ENCODE measurements at regions not wholly inside any gene's neighbourhood (a gene's known extent, or its start where the extent isn't known, plus 50 kb on each side); places are given as distances from the start of the nearest gene placed in this dataset.
"Not testable (repeated sequence)": the region's sequence is repeated elsewhere in the genome, so short reads cannot be mapped to it uniquely, and the experiment has no call there.

- H3K79me2 ChIP-seq (ENCODE audit: control insufficient read depth, insufficient read depth, low read length, unreplicated experiment) = no peaks in the 10 kb centered on the region
- H3K27ac ChIP-seq (ENCODE audit: low read depth, low read length) = no peak overlapping the region
- H2AFZ ChIP-seq (ENCODE audit: low read length, unreplicated experiment) = no peak overlapping the region
- peaks cover 9% of the 10 kb centered on the region for H3K4me1 ChIP-seq (ENCODE audit: control insufficient read depth, insufficient read depth, low read length, unreplicated experiment)
- H3K36me3 ChIP-seq (ENCODE audit: insufficient read depth, low read length) = no peaks in the 10 kb centered on the region
- no peak overlapping the region for H3K4me3 ChIP-seq (ENCODE audit: low read depth, low read length)
- H3K27me3 ChIP-seq (ENCODE audit: insufficient read depth, low read length) = no peaks in the 10 kb centered on the region
These were observed 89.1 kb upstream of the NEGR1 start for GRCh38 chr1:72371259-72372035.

DNA sequence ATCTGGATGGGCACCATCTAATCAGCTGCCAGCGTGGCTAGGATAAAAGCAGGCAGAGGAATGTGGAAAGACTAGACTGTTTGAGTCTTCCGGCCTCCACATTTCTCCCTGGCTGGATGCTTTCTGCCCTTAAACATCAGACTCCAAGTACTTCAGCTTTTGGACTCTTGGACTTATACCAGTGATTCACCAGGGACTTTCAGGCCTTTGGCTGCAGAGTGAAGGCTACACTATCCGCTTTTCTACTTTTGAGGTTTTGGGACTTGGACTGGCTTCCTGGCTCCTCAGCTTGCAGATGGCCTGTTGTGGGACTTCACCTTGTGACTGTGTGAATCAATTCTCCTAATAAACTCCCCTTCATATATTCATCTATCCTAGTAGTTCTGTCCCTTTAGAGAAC is 88.5 kb upstream of the NEGR1 start:
- not testable (repeated sequence) for H3K4me3 ChIP-seq (ENCODE audit: low read depth, low read length); H3K79me2 ChIP-seq (ENCODE audit: control insufficient read depth, insufficient read depth, low read length, unreplicated experiment); H3K27ac ChIP-seq (ENCODE audit: low read depth, low read length); H3K36me3 ChIP-seq (ENCODE audit: insufficient read depth, low read length); H2AFZ ChIP-seq (ENCODE audit: low read length, unreplicated experiment); H3K27me3 ChIP-seq (ENCODE audit: insufficient read depth, low read length)
- H3K4me1 ChIP-seq (ENCODE audit: control insufficient read depth, insufficient read depth, low read length, unreplicated experiment) = peaks cover 12% of the 10 kb centered on the region

- Histone ChIP-seq H3K27ac (ENCODE audit: low read depth, low read length) (no peak overlapping the region), H3K79me2 (ENCODE audit: control insufficient read depth, insufficient read depth, low read length, unreplicated experiment) (no peaks in the 10 kb centered on the region), H3K4me3 (ENCODE audit: low read depth, low read length) (peak overlapping the region; percentile 23; the same call in 1 of the 2 replicates), H2AFZ (ENCODE audit: low read length, unreplicated experiment) (peak overlapping the region; percentile 56), H3K36me3 (ENCODE audit: insufficient read depth, low read length) (no peaks in the 10 kb centered on the region), H3K27me3 (ENCODE audit: insufficient read depth, low read length) (no peaks in the 10 kb centered on the region), H3K4me1 (ENCODE audit: control insufficient read depth, insufficient read depth, low read length, unreplicated experiment) (peaks cover 12% of the 10 kb centered on the region)
These were observed 86.9 kb upstream of the NEGR1 start for GRCh38 chr1:72369069-72369757.

DNA sequence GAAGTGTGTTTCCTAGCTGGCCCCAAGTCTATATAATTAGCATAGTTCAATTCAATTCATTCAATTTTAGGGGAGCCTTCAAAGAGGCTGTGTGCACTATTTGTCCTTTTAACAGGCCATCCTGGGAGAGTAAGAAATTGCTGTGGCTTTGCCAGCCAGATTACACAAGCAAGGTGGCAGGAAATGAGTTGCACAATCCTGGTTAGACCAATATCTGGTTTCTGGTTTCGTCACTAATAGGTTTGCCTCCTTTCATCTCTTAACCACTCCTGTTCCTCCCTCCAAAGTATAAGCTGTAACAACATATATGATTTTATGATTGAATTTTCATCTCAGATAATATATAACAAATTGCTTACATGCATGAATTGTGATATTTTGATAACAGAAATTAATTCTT is 84.1 kb upstream of the NEGR1 start:
- H3K4me1 ChIP-seq (ENCODE audit: control insufficient read depth, insufficient read depth, low read length, unreplicated experiment) = peaks cover 12% of the 10 kb centered on the region

DNA sequence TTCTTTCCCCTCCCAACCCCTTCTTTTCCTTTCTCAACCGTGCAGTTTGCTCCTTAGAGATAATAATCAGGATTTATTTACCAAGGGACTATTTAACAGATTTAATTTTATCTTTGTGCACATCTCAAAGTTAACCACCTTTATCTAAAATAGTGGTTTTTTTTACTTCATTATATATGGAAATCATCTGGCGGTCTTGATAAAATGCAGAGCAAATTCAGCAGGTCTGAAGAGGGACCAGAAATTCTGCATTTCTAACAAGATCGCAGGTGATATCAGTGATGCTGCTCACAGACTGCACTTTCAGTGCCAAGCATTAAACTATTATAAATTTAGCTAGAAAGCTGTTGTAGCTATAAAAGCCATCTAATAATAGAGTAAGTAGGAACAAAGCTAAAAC is 83.4 kb upstream of the NEGR1 start:
- Histone ChIP-seq H3K27me3 (ENCODE audit: insufficient read depth, low read length) (no peaks in the 10 kb centered on the region), H3K4me1 (ENCODE audit: control insufficient read depth, insufficient read depth, low read length, unreplicated experiment) (peaks cover 12% of the 10 kb centered on the region), H3K36me3 (ENCODE audit: insufficient read depth, low read length) (no peaks in the 10 kb centered on the region), H2AFZ (ENCODE audit: low read length, unreplicated experiment) (no peak overlapping the region), H3K79me2 (ENCODE audit: control insufficient read depth, insufficient read depth, low read length, unreplicated experiment) (no peaks in the 10 kb centered on the region), H3K4me3 (ENCODE audit: low read depth, low read length) (no peak overlapping the region), H3K27ac (ENCODE audit: low read depth, low read length) (no peak overlapping the region)

More for the DNA sequence above, 84.1 kb upstream of the NEGR1 start:
- Histone ChIP-seq H3K27ac (ENCODE audit: low read depth, low read length) (no peak overlapping the region), H3K36me3 (ENCODE audit: insufficient read depth, low read length) (no peaks in the 10 kb centered on the region), H3K4me3 (ENCODE audit: low read depth, low read length) (no peak overlapping the region), H3K27me3 (ENCODE audit: insufficient read depth, low read length) (no peaks in the 10 kb centered on the region), H2AFZ (ENCODE audit: low read length, unreplicated experiment) (no peak overlapping the region), H3K79me2 (ENCODE audit: control insufficient read depth, insufficient read depth, low read length, unreplicated experiment) (no peaks in the 10 kb centered on the region)

DNA sequence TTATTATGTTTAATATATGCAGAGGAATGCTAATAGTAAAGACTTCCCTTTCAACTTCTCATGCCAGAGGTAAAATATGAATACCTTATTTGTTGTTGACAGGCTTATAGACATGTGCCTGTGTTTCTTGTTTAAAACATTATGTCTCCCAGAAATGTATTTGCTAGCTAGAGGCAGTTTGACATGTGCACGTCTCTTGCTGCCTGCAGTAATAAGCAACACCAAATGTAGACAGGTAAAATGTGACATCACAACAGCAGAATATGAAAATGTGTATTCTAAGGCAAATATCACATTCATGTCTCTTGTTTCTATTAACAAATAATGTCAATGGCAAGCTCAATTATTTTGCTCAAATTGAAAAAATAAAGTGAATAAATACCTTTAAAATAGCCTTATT is 80.2 kb upstream of the NEGR1 start:
- H3K36me3 ChIP-seq (ENCODE audit: insufficient read depth, low read length) = no peaks in the 10 kb centered on the region
- no peak overlapping the region for H3K4me3 ChIP-seq (ENCODE audit: low read depth, low read length)
- H3K4me1 ChIP-seq (ENCODE audit: control insufficient read depth, insufficient read depth, low read length, unreplicated experiment) = peaks cover 12% of the 10 kb centered on the region

GRCh38 chr1:72357411-72357810 is 75.1 kb upstream of the NEGR1 start:
- H3K27ac ChIP-seq (ENCODE audit: low read depth, low read length) = no peak overlapping the region
- no peaks in the 10 kb centered on the region for H3K4me1 ChIP-seq (ENCODE audit: control insufficient read depth, insufficient read depth, low read length, unreplicated experiment)
- H2AFZ ChIP-seq (ENCODE audit: low read length, unreplicated experiment) = no peak overlapping the region
- no peaks in the 10 kb centered on the region for H3K27me3 ChIP-seq (ENCODE audit: insufficient read depth, low read length)
- H3K36me3 ChIP-seq (ENCODE audit: insufficient read depth, low read length) = no peaks in the 10 kb centered on the region
- no peaks in the 10 kb centered on the region for H3K79me2 ChIP-seq (ENCODE audit: control insufficient read depth, insufficient read depth, low read length, unreplicated experiment)
- no peak overlapping the region for H3K4me3 ChIP-seq (ENCODE audit: low read depth, low read length)

More for the DNA sequence above, 80.2 kb upstream of the NEGR1 start:
- Histone ChIP-seq H3K27ac (ENCODE audit: low read depth, low read length) (no peak overlapping the region), H2AFZ (ENCODE audit: low read length, unreplicated experiment) (no peak overlapping the region), H3K79me2 (ENCODE audit: control insufficient read depth, insufficient read depth, low read length, unreplicated experiment) (no peaks in the 10 kb centered on the region), H3K27me3 (ENCODE audit: insufficient read depth, low read length) (no peaks in the 10 kb centered on the region)

- Histone ChIP-seq H3K4me1 (ENCODE audit: control insufficient read depth, insufficient read depth, low read length, unreplicated experiment) (no peaks in the 10 kb centered on the region), H3K27ac (ENCODE audit: low read depth, low read length) (no peak overlapping the region), H3K36me3 (ENCODE audit: insufficient read depth, low read length) (no peaks in the 10 kb centered on the region), H2AFZ (ENCODE audit: low read length, unreplicated experiment) (no peak overlapping the region), H3K79me2 (ENCODE audit: control insufficient read depth, insufficient read depth, low read length, unreplicated experiment) (no peaks in the 10 kb centered on the region), H3K4me3 (ENCODE audit: low read depth, low read length) (no peak overlapping the region), H3K27me3 (ENCODE audit: insufficient read depth, low read length) (no peaks in the 10 kb centered on the region)
These were observed 73.6 kb upstream of the NEGR1 start for GRCh38 chr1:72355899-72356298.

- H3K79me2 ChIP-seq (ENCODE audit: control insufficient read depth, insufficient read depth, low read length, unreplicated experiment) = no peaks in the 10 kb centered on the region
- H3K4me3 ChIP-seq (ENCODE audit: low read depth, low read length) = no peak overlapping the region
- no peaks in the 10 kb centered on the region for H3K36me3 ChIP-seq (ENCODE audit: insufficient read depth, low read length)
- H2AFZ ChIP-seq (ENCODE audit: low read length, unreplicated experiment) = no peak overlapping the region
- no peak overlapping the region for H3K27ac ChIP-seq (ENCODE audit: low read depth, low read length)
- no peaks in the 10 kb centered on the region for H3K4me1 ChIP-seq (ENCODE audit: control insufficient read depth, insufficient read depth, low read length, unreplicated experiment)
- no peaks in the 10 kb centered on the region for H3K27me3 ChIP-seq (ENCODE audit: insufficient read depth, low read length)
These were observed 59.3 kb upstream of the NEGR1 start for GRCh38 chr1:72341661-72342060.

DNA sequence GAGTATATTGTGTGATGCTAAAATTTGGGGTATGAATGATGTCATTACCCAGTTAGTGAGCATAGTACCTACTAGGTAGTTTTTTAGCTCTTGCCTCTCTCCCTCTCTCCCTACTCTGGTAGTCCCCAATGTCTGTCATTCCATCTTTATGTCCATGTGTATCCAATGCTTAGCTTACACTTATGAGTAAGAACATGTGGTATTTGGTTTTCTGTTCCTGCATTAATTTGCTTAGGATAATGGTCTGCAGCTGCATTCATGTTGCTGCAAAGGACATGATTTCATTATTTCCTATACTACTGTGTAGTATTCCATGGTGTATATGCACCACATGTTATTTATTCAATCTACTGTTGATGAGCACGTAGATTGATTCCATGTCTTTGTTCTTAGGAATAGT is 54.4 kb upstream of the NEGR1 start:
- H3K4me1 ChIP-seq (ENCODE audit: control insufficient read depth, insufficient read depth, low read length, unreplicated experiment) = no peaks in the 10 kb centered on the region
- H3K36me3 ChIP-seq (ENCODE audit: insufficient read depth, low read length) = no peaks in the 10 kb centered on the region
- no peak overlapping the region for H3K27ac ChIP-seq (ENCODE audit: low read depth, low read length)
- no peaks in the 10 kb centered on the region for H3K27me3 ChIP-seq (ENCODE audit: insufficient read depth, low read length)
- H3K4me3 ChIP-seq (ENCODE audit: low read depth, low read length) = no peak overlapping the region
- no peak overlapping the region for H2AFZ ChIP-seq (ENCODE audit: low read length, unreplicated experiment)
- no peaks in the 10 kb centered on the region for H3K79me2 ChIP-seq (ENCODE audit: control insufficient read depth, insufficient read depth, low read length, unreplicated experiment)

All from ACC112 (cell line).